HEK293T (cell line): ENCODE measurements at regions not wholly inside any gene's neighbourhood (a gene's known extent, or its start where the extent isn't known, plus 50 kb on each side); places are given as distances from the start of the nearest gene placed in this dataset.
A peak's percentile ranks its signal among the peaks of the same experiment; 100 is the strongest.

ENCODE experiments used
- CTCF ChIA-PET: fragments of 350-600 bp; formaldehyde crosslinking; extraction: SDS; loops from one replicate; lab custom pipeline; 2021; ENCODE audit warnings: antibody characterized with exemption, inconsistent platforms; lab: Yijun Ruan, JAX
- POLR2A ChIA-PET: fragments of 350-600 bp; formaldehyde crosslinking; extraction: SDS; loops from one replicate; lab custom pipeline; 2020; ENCODE audit warnings: antibody characterized with exemption, inconsistent platforms; lab: Yijun Ruan, JAX
- DNase-seq: peaks from one replicate; pipeline ENCODE4 v3.0.0; 2012; ENCODE audit warnings: mixed read lengths; ENCODE audit errors: extremely low spot score
- ARNT ChIP-seq: fragments of 450-650 bp; IDR thresholded peaks from 2 replicates; pipeline ENCODE4 v1.6.1; 2017; ENCODE audit warnings: mild to moderate bottlenecking
- BHLHE40 ChIP-seq: fragments of 450-650 bp; IDR thresholded peaks from 2 replicates; pipeline ENCODE4 v1.6.1; 2016; ENCODE audit warnings: mild to moderate bottlenecking, moderate library complexity, borderline replicate concordance
- CTBP1 ChIP-seq: fragments of 450-650 bp; IDR thresholded peaks from 2 replicates; pipeline ENCODE4 v1.6.1; 2016; ENCODE audit warnings: borderline replicate concordance
- ELF4 ChIP-seq: fragments of 450-650 bp; IDR thresholded peaks from 2 replicates; pipeline ENCODE4 v1.6.1; 2017; ENCODE audit warnings: antibody characterized with exemption
- FOXA1 ChIP-seq: fragments of 450-650 bp; IDR thresholded peaks from 2 replicates; pipeline ENCODE4 v1.6.1; 2016; ENCODE audit warnings: mild to moderate bottlenecking
- FOXK2 ChIP-seq: fragments of 450-650 bp; IDR thresholded peaks from 2 replicates; pipeline ENCODE4 v1.6.1; 2016; ENCODE audit warnings: mild to moderate bottlenecking
- FOXM1 ChIP-seq: fragments of 450-650 bp; IDR thresholded peaks from 2 replicates; pipeline ENCODE4 v1.6.1; 2017; ENCODE audit warnings: mild to moderate bottlenecking, borderline replicate concordance
- HDGF ChIP-seq: fragments of 450-650 bp; IDR thresholded peaks from 2 replicates; pipeline ENCODE4 v1.6.1; 2017; ENCODE audit warnings: antibody characterized with exemption, borderline replicate concordance
- L3MBTL2 ChIP-seq: fragments of 450-650 bp; conservative IDR thresholded peaks from 2 replicates; pipeline ENCODE4 v1.6.1; 2016; ENCODE audit warnings: mild to moderate bottlenecking
- LEF1 ChIP-seq: fragments of 450-650 bp; IDR thresholded peaks from 2 replicates; pipeline ENCODE4 v1.6.1; 2017; ENCODE audit warnings: mild to moderate bottlenecking, borderline replicate concordance
- NFRKB ChIP-seq: fragments of 450-650 bp; IDR thresholded peaks from 2 replicates; pipeline ENCODE4 v1.6.1; 2016; ENCODE audit warnings: mild to moderate bottlenecking, moderate library complexity
- SP1 ChIP-seq: fragments of 450-650 bp; IDR thresholded peaks from 2 replicates; pipeline ENCODE4 v1.6.1; 2017
- SUZ12 ChIP-seq: fragments of 450-650 bp; IDR thresholded peaks from 2 replicates; pipeline ENCODE4 v1.6.1; 2016; ENCODE audit warnings: mild to moderate bottlenecking
- TARDBP ChIP-seq: fragments of 450-650 bp; IDR thresholded peaks from 2 replicates; pipeline ENCODE4 v1.6.1; 2016
- ZNF384 ChIP-seq: fragments of 450-650 bp; IDR thresholded peaks from 2 replicates; pipeline ENCODE4 v1.6.1; 2016
- TF ChIP-seq, protein P1 (sequence below): fragments of 450-650 bp; IDR thresholded peaks from 2 replicates; pipeline ENCODE4 v1.6.1; 2016

DNA sequence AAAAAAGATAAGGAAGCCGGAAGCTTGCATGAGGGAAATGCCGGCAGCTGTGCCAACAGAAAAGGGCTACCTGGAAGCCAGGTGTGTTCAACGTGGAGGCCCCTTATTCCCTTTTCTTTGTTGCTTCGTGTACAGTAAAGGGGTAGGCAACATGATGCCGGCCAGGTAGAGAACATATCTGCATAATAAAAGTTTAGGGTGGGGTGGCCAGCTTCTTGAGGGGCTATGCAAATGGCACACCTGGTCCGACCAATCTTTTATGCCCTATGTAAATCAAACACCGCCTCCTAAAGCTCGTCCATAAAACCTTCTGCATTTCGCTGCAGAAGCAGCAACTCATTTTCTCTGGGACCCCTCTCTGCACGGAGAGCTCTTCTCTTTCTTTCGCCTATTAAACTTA lies 911.6 kb downstream of the KCNJ2 start:
- DNase-seq = no peak
- TF ChIP-seq SP1 (no peak), FOXK2 (no peak)
- ChIA-PET POLR2A (no interaction called here), CTCF (interaction anchor here (0.6 kb wide), 1 partner anchor 209 kb away, joined by 3 read pairs; no protein-coding TSS in a partner anchor)

DNA sequence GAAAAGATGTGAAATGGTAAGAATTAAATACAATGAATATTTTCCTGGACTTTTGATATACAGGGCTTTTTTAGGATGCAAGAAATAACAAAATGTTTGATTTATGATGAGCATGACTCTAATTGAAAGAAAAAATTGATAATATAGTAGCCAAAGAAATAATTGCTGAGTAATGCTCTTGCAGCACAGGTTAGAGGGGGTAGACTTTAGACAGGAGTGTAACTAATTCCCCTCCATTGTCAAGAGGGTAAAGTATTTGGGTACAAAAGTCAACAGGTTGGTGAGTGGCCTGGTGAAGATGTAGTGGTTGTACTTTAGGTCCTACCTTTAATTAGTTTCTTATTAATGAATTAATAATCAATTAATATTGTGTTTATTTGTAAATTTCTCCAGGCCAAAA lies 912.3 kb downstream of the KCNJ2 start:
- ChIA-PET POLR2A (no interaction called here), CTCF (no interaction called here)
- no peak for DNase-seq
- TF ChIP-seq ZNF384 (no peak), LEF1 (no peak), FOXA1 (no peak), ARNT (no peak), TARDBP (no peak)
- TF ChIP-seq, protein P1, sequence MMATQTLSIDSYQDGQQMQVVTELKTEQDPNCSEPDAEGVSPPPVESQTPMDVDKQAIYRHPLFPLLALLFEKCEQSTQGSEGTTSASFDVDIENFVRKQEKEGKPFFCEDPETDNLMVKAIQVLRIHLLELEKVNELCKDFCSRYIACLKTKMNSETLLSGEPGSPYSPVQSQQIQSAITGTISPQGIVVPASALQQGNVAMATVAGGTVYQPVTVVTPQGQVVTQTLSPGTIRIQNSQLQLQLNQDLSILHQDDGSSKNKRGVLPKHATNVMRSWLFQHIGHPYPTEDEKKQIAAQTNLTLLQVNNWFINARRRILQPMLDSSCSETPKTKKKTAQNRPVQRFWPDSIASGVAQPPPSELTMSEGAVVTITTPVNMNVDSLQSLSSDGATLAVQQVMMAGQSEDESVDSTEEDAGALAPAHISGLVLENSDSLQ = no peak

DNA sequence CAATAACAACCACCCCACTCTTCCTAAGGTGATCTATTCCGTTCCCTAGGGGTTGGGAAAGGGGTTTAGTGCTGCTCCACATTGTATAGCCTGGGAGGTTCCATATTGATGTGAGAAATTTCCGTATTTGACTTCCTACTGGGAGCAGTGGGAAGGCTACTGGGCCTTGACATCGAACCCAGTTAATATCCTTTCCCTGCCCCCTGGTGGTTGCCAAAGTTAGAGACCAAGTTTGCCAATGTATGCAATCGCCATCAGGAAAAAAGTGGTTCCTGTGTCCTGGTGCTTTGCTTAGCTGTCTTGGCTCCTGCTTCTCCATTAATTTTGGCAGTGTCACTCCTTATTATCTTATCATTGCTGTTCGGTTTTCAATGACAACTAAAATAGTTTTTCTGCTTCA lies 914.9 kb downstream of the KCNJ2 start:
- CTCF ChIA-PET = interaction anchor here (0.6 to 2.4 kb wide), 7 partner anchors 10 to 447 kb away, joined by 3 to 11 read pairs (median 3); no protein-coding TSS in a partner anchor
- POLR2A ChIA-PET = no interaction called here
- TF ChIP-seq SP1 (no peak), L3MBTL2 (no peak), ELF4 (no peak)
- DNase-seq = peak; percentile 53

DNA sequence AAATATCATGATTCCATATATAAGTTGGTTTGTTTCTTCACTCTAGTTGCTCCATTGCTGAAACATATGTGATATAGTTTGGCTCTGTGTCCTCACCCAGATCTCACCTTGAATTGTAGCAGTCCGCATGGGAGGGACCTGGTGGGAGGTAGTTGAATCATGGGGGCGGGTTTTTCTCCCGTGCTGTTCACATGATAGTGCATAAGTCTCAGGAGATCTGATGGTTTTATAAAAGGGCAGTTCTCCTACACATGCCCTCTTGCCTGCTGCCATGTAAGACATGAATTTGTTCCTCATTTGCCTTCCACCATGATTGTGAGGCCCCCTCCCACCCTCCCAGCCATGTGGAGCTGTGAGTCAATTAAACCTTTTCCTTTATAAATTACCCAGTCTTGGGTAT lies 915.5 kb downstream of the KCNJ2 start:
- ChIA-PET POLR2A (no interaction called here), CTCF (interaction anchor here (0.6 to 2.4 kb wide), 7 partner anchors 11 to 318 kb away, joined by 3 to 11 read pairs (median 3); no protein-coding TSS in a partner anchor)
- no peak for DNase-seq
- TF ChIP-seq SP1 = no peak
- TF ChIP-seq, protein P1 = no peak
- no peak for TF ChIP-seq CTBP1
- no peak for TF ChIP-seq FOXA1
- no peak for TF ChIP-seq BHLHE40
- no peak for TF ChIP-seq LEF1
- TF ChIP-seq NFRKB = no peak
- no peak for TF ChIP-seq ARNT
- no peak for TF ChIP-seq FOXK2
- TF ChIP-seq FOXM1 = no peak
- TF ChIP-seq L3MBTL2 = no peak
- no peak for TF ChIP-seq HDGF
- no peak for TF ChIP-seq ZNF384
- TF ChIP-seq ELF4 = no peak
- TF ChIP-seq TARDBP = no peak
- TF ChIP-seq SUZ12 = no peak

DNA sequence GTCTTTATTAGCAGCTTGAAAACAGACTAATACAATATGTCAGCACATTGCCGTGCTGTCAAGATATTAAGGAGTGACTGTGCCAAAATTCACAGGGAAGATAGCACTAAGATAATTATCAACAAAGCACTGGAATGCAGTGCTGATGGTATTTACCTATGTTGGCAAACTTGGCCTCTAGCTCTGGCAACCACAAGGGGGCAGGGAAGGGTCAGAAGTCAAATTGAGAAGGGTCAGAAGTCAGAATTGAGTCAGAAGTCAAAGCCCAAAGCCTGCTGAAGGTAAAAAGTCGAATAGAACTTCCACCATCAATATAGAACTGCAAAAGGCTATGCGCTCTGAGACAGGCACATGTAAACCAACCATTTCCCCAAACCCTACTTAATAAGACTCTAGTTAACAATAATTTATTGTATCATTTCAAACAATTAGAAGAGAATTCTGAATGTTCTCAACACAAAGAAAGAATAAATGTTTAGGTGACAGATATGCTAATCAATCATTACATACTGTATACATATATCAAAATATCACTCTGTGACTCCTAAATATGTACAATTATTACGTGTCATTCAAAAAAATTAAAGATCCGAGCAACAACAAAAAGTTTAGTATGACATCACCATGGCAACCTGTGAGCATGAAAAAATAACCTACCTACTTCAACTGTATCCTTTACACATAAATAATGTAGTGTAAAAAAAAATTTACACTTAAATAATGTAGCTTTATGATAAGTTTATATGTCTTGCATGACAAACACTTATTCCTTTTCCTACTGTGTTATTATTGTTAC lies 916.1 kb downstream of the KCNJ2 start:
- CTCF ChIA-PET = interaction anchor here (0.6 to 2.4 kb wide), 6 partner anchors 11 to 375 kb away, joined by 3 to 11 read pairs (median 3); no protein-coding TSS in a partner anchor
- POLR2A ChIA-PET = no interaction called here
- no peak for TF ChIP-seq SP1
- TF ChIP-seq, protein P1 = peak; percentile 46; the same call in 1 of the 2 replicates
- peak; percentile 35 for DNase-seq

DNA sequence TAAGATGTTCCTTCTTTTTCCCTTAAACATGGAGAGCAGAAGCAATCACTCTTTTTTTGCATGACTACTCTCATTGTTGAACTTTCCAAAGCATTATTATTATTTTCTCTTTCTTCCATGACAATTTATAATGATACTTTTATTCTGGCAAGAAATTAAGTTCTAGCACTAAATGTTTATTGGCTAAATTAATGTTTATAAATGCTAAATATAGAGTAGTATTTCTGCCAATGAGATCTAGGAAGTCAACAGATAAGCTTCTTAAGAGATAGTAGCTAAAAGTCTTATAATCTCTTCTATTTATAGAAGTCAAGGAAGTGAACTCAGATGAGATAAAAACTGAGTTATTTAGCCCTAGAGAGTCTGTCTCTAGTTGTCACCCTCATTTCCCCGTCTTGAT lies 920.1 kb downstream of the KCNJ2 start:
- DNase-seq = no peak
- CTCF ChIA-PET = no interaction called here
- POLR2A ChIA-PET = no interaction called here
- TF ChIP-seq FOXM1 (no peak), NFRKB (no peak), ARNT (no peak), LEF1 (no peak), FOXA1 (no peak), CTBP1 (no peak), ELF4 (no peak), SUZ12 (no peak), HDGF (no peak)
- TF ChIP-seq, protein P1 = no peak
